ENCODE measurements at regions not wholly inside any gene's neighbourhood (a gene's known extent, or its start where the extent isn't known, plus 50 kb on each side); places are given as distances from the start of the nearest gene placed in this dataset.

DNA sequence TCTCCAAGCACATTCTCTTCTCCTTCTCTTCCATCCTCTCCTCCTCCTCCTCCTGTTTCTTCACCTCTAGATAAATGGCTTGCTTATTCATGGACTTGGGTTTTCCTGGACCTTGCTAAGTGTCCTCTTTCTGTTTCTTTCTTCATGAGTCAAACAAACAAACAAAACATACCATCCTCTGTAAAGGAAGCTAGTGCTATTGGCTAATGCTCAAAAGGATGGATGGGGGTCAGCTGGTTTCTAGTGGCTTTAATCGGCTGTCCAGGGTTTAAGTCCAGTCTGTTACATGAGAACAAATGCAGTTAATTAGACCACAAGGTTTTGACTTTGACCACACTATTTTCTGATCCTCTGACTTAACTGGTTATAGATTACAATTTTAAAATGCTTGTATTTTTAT, 83.8 kb upstream of the TSPAN2 start:
- H3K79me2 ChIP-seq (ENCODE audit: control insufficient read depth, low read length) = no peaks in the 10 kb centered on the region
- H3K36me3 ChIP-seq (ENCODE audit: control insufficient read depth, low read length) = no peaks in the 10 kb centered on the region
- no peaks in the 10 kb centered on the region for H3F3A ChIP-seq (ENCODE audit: control insufficient read depth, insufficient read depth)
- no peaks in the 10 kb centered on the region for H3K27me3 ChIP-seq (ENCODE audit: control insufficient read depth, low read length)
- no peaks in the 10 kb centered on the region for H3K4me1 ChIP-seq (ENCODE audit: control insufficient read depth, low read length)
- no peaks in the 10 kb centered on the region for H4K20me1 ChIP-seq (ENCODE audit: control insufficient read depth, insufficient read depth, low read depth, low read length)
- no peak overlapping the region for H3K27ac ChIP-seq (ENCODE audit: low read depth, low read length)
- no peaks in the 10 kb centered on the region for H3K9me3 ChIP-seq (ENCODE audit: control insufficient read depth, insufficient read depth, low read length)
- no peak overlapping the region for H3K4me3 ChIP-seq (ENCODE audit: low read length)
- no peak overlapping the region for H3K4me2 ChIP-seq (ENCODE audit: low read length)
- no peaks in the 10 kb centered on the region for H3K9me2 ChIP-seq (replicated peaks; ENCODE audit: control insufficient read depth, low read length)
- TF ChIP-seq, protein P1, sequence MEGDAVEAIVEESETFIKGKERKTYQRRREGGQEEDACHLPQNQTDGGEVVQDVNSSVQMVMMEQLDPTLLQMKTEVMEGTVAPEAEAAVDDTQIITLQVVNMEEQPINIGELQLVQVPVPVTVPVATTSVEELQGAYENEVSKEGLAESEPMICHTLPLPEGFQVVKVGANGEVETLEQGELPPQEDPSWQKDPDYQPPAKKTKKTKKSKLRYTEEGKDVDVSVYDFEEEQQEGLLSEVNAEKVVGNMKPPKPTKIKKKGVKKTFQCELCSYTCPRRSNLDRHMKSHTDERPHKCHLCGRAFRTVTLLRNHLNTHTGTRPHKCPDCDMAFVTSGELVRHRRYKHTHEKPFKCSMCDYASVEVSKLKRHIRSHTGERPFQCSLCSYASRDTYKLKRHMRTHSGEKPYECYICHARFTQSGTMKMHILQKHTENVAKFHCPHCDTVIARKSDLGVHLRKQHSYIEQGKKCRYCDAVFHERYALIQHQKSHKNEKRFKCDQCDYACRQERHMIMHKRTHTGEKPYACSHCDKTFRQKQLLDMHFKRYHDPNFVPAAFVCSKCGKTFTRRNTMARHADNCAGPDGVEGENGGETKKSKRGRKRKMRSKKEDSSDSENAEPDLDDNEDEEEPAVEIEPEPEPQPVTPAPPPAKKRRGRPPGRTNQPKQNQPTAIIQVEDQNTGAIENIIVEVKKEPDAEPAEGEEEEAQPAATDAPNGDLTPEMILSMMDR (IDR thresholded peaks at IDR 0.05; ENCODE audit: low read depth, low read length, poor library complexity, severe bottlenecking) = no peak
- no peak for TF ChIP-seq EZH2phosphoT487 (IDR thresholded peaks at IDR 0.05; ENCODE audit: borderline replicate concordance, low read length)

DNA sequence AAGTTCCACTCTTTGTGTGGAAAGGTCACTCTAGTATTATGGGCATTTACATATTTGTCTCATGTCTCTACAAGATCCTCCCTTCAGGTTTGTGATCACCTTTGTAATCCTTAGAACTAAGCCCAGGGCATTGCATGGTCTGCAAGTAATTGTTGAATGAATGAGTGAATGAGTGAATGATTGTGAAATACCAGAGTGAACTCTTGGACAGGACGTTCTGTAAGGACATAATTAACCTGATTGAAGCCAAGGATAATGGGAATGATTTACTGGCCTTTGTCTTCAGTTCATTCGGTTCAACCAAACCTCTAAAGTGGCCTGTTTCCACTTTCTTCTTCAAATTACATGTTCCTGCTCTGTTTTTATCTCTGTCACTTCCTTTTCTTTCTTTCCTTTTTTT, 83.0 kb upstream of the TSPAN2 start:
- H3K27me3 ChIP-seq (ENCODE audit: control insufficient read depth, low read length) = no peaks in the 10 kb centered on the region
- H4K20me1 ChIP-seq (ENCODE audit: control insufficient read depth, insufficient read depth, low read depth, low read length) = no peaks in the 10 kb centered on the region
- H3K36me3 ChIP-seq (ENCODE audit: control insufficient read depth, low read length) = no peaks in the 10 kb centered on the region
- H3K9me3 ChIP-seq (ENCODE audit: control insufficient read depth, insufficient read depth, low read length) = no peaks in the 10 kb centered on the region
- H3F3A ChIP-seq (ENCODE audit: control insufficient read depth, insufficient read depth) = no peaks in the 10 kb centered on the region
- no peak overlapping the region for H3K27ac ChIP-seq (ENCODE audit: low read depth, low read length)
- TF ChIP-seq, protein P1 (IDR thresholded peaks at IDR 0.05; ENCODE audit: low read depth, low read length, poor library complexity, severe bottlenecking) = no peak
- no peak for TF ChIP-seq EZH2phosphoT487 (IDR thresholded peaks at IDR 0.05; ENCODE audit: borderline replicate concordance, low read length)
- no peak overlapping the region for H3K4me3 ChIP-seq (ENCODE audit: low read length)
- no peak overlapping the region for H3K4me2 ChIP-seq (ENCODE audit: low read length)
- H3K4me1 ChIP-seq (ENCODE audit: control insufficient read depth, low read length) = no peaks in the 10 kb centered on the region
- no peaks in the 10 kb centered on the region for H3K9me2 ChIP-seq (replicated peaks; ENCODE audit: control insufficient read depth, low read length)
- H3K79me2 ChIP-seq (ENCODE audit: control insufficient read depth, low read length) = no peaks in the 10 kb centered on the region

DNA sequence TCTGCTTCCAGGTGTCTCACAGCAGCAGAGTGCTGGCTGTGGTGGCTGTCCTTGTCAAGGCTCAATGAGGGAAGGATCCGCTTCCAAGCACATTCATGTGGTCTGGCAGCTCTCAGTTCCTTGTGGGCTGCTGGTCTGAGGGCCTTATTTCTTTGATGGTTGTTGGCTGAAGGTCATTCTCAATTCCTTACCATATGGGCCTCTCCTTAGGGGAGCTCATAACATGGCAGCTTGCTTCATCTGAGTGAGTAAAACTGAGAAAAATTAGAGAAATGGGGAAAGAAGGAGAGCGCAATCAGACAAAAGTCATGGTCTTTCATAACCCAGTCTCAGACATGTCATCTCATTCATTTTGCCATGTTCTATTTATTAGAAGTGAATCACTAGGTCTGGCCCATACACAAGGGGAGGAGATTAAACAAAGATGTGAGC, 81.7 kb upstream of the TSPAN2 start:
- no peak overlapping the region for H3K4me2 ChIP-seq (ENCODE audit: low read length)
- H3F3A ChIP-seq (ENCODE audit: control insufficient read depth, insufficient read depth) = no peaks in the 10 kb centered on the region
- TF ChIP-seq, protein P1 (IDR thresholded peaks at IDR 0.05; ENCODE audit: low read depth, low read length, poor library complexity, severe bottlenecking) = no peak
- no peak for TF ChIP-seq EZH2phosphoT487 (IDR thresholded peaks at IDR 0.05; ENCODE audit: borderline replicate concordance, low read length)
- no peaks in the 10 kb centered on the region for H3K36me3 ChIP-seq (ENCODE audit: control insufficient read depth, low read length)
- H3K9me3 ChIP-seq (ENCODE audit: control insufficient read depth, insufficient read depth, low read length) = no peaks in the 10 kb centered on the region
- no peaks in the 10 kb centered on the region for H3K27me3 ChIP-seq (ENCODE audit: control insufficient read depth, low read length)
- no peaks in the 10 kb centered on the region for H3K9me2 ChIP-seq (replicated peaks; ENCODE audit: control insufficient read depth, low read length)
- no peaks in the 10 kb centered on the region for H3K4me1 ChIP-seq (ENCODE audit: control insufficient read depth, low read length)
- H3K4me3 ChIP-seq (ENCODE audit: low read length) = no peak overlapping the region
- H3K27ac ChIP-seq (ENCODE audit: low read depth, low read length) = no peak overlapping the region
- H3K79me2 ChIP-seq (ENCODE audit: control insufficient read depth, low read length) = no peaks in the 10 kb centered on the region
- H4K20me1 ChIP-seq (ENCODE audit: control insufficient read depth, insufficient read depth, low read depth, low read length) = no peaks in the 10 kb centered on the region

DNA sequence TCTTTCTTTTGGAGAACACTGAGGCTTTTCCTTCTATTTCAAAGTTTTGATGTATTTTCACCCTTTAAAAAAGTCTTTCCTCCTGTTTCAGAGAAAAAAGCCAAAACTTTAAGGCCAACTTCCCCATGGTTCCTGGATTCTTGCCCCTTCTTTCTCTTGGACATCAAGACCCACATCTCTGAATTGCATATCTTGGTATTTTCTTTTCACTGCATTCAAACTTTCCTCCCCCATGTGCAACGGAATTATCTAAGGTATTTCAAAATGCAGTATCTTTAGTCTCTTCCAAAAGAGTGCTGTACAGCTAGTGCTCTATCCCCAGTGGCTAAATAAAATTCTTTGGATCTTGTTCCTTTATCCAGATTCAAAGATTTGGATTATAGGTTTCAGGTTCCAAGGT, 81.1 kb upstream of the TSPAN2 start:
- Histone ChIP-seq H3K4me3 (ENCODE audit: low read length) (no peak overlapping the region), H4K20me1 (ENCODE audit: control insufficient read depth, insufficient read depth, low read depth, low read length) (no peaks in the 10 kb centered on the region), H3K9me3 (ENCODE audit: control insufficient read depth, insufficient read depth, low read length) (no peaks in the 10 kb centered on the region), H3K36me3 (ENCODE audit: control insufficient read depth, low read length) (no peaks in the 10 kb centered on the region), H3K79me2 (ENCODE audit: control insufficient read depth, low read length) (no peaks in the 10 kb centered on the region), H3K4me1 (ENCODE audit: control insufficient read depth, low read length) (no peaks in the 10 kb centered on the region), H3K27ac (ENCODE audit: low read depth, low read length) (no peak overlapping the region), H3F3A (ENCODE audit: control insufficient read depth, insufficient read depth) (no peaks in the 10 kb centered on the region), H3K9me2 (replicated peaks; ENCODE audit: control insufficient read depth, low read length) (no peaks in the 10 kb centered on the region), H3K4me2 (ENCODE audit: low read length) (no peak overlapping the region), H3K27me3 (ENCODE audit: control insufficient read depth, low read length) (no peaks in the 10 kb centered on the region)
- TF ChIP-seq, protein P1 (IDR thresholded peaks at IDR 0.05; ENCODE audit: low read depth, low read length, poor library complexity, severe bottlenecking) = no peak
- TF ChIP-seq EZH2phosphoT487 (IDR thresholded peaks at IDR 0.05; ENCODE audit: borderline replicate concordance, low read length) = no peak

Data from DOHH2 (cell line).